Uterus (tissue), 3 donors: ENCODE measurements at regions not wholly inside any gene's neighbourhood (a gene's known extent, or its start where the extent isn't known, plus 50 kb on each side); places are given as distances from the start of the nearest gene placed in this dataset.
"Not testable (repeated sequence)": the region's sequence is repeated elsewhere in the genome, so short reads cannot be mapped to it uniquely, and the experiment has no call there.

Experiments
- DNase-seq, 2 donors: peaks; one replicate each; pipeline ENCODE4 v3.0.0-alpha.2; 2019 to 2020
- H3K27ac ChIP-seq, 2 donors: fragments of 200-600 bp; sonication (generic); 1 replicate in 1 of 2; 2 replicates in 1 of 2; pipeline ENCODE4 v1.5.1; 2016 to 2018
- H3K27me3 ChIP-seq, 2 donors: fragments of 200-600 bp; sonication (generic); one replicate each; pipeline ENCODE4 v1.5.1; 2018 to 2019; ENCODE audit warnings: control low read depth in 1 of 2
- H3K36me3 ChIP-seq, 2 donors: fragments of 200-600 bp; sonication (generic); one replicate each; pipeline ENCODE4 v1.5.1; 2019; ENCODE audit warnings: control low read depth in 1 of 2
- H3K4me1 ChIP-seq, 2 donors: fragments of 200-600 bp; sonication (generic); one replicate each; pipeline ENCODE4 v1.5.1; 2018 to 2019; ENCODE audit warnings: control low read depth in 1 of 2
- H3K4me3 ChIP-seq, 2 donors: fragments of 200-600 bp; sonication (generic); 1 replicate in 1 of 2; 2 replicates in 1 of 2; pipeline ENCODE4 v1.5.1; 2018 to 2019; ENCODE audit warnings: mild to moderate bottlenecking in 1 of 2
- H3K9me3 ChIP-seq, 2 donors: fragments of 200-600 bp; sonication (generic); one replicate each; pipeline ENCODE4 v1.5.1; 2019; ENCODE audit warnings: control low read depth in 1 of 2
- CTCF ChIP-seq, 4 experiments: fragments of 200-600 bp in 2 of 4; fragments of 450-650 bp in 2 of 4; sonication (generic) in 2 of 4; IDR thresholded peaks; one replicate each; pipeline ENCODE4 v1.5.1; 2016 to 2019; ENCODE audit warnings: antibody characterized with exemption in 4 of 4, mild to moderate bottlenecking in 2 of 4, moderate library complexity in 1 of 4
- POLR2A ChIP-seq, 2 donors: fragments of 450-650 bp; IDR thresholded peaks; one replicate each; pipeline ENCODE4 v1.6.1; 2016; ENCODE audit warnings: antibody characterized with exemption in 2 of 2, mild to moderate bottlenecking in 1 of 2, moderate library complexity in 1 of 2
- intact Hi-C: fragments of 100-400 bp; cut with DNase I; formaldehyde crosslinking; loops from one replicate; pipeline ENCODE4 v1.15.1; 2023; ENCODE audit warnings: low total_unique reads
- donor health status: DM: yes; HTN: yes; CAD: no.

GRCh38 chr2:122800781-122801180 lies 1045.3 kb downstream of the TSN start:
- DNase-seq = no peak
- H3K27me3 ChIP-seq = no peaks in the 10 kb centered on the region
- H3K4me1 ChIP-seq = no peaks in the 10 kb centered on the region
- H3K27ac ChIP-seq = no peak overlapping the region
- H3K4me3 ChIP-seq = no peak overlapping the region
- no peak for TF ChIP-seq POLR2A (IDR thresholded peaks at IDR 0.05)
- no peak for TF ChIP-seq CTCF (IDR thresholded peaks at IDR 0.05)
- no peaks in the 10 kb centered on the region for H3K9me3 ChIP-seq
- H3K36me3 ChIP-seq = no peaks in the 10 kb centered on the region
- intact Hi-C loops = no loop called here

DNA sequence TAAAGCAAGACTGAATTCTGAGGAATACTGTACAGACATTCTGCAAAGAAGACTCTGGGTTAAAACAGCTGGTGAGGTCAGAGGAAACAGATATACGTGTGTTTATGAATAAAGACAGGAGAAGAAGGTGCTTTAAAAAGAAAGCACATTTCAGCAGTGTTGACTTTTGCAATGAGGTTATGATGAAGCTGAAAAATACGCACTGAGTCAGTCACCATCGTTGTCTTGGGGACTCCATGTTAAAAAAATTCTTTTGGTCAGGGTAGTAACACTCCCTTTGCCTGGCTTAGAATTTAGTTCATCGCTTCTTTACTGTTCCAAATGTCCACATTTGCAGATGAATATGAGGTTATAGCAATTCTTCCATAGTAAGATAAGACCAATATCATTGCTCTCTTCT lies 1049.0 kb downstream of the TSN start:
- H3K4me1 ChIP-seq = no peaks in the 10 kb centered on the region
- no peaks in the 10 kb centered on the region for H3K27me3 ChIP-seq
- no peak overlapping the region for H3K4me3 ChIP-seq
- no peak for DNase-seq
- H3K27ac ChIP-seq = no peak overlapping the region
- TF ChIP-seq CTCF (IDR thresholded peaks at IDR 0.05) (no peak), POLR2A (IDR thresholded peaks at IDR 0.05) (no peak)
- intact Hi-C loops = no loop called here
- H3K9me3 ChIP-seq = no peaks in the 10 kb centered on the region
- H3K36me3 ChIP-seq = no peaks in the 10 kb centered on the region

DNA sequence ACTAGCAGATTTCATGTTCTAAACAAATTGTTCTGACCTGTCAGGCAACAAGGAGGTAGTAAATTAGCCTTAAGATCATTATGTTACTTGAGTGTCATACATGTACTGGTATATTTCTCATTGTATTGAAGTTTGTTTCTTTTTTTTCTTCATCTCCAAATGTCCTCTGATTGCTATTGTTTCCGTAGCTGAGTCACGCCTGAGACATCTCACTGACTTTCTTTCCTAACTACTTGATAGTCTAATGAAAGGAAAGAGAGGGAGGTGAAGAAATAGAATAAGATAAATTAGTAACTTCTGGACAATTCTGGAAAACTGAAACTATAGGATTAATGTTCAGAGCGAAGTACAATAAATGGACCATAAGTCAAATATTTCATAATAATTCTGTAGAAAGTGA lies 1049.9 kb downstream of the TSN start:
- H3K4me1 ChIP-seq = no peaks in the 10 kb centered on the region
- DNase-seq = no peak
- no peaks in the 10 kb centered on the region for H3K27me3 ChIP-seq
- H3K9me3 ChIP-seq = no peaks in the 10 kb centered on the region
- intact Hi-C loops = no loop called here
- no peak overlapping the region for H3K4me3 ChIP-seq
- H3K36me3 ChIP-seq = no peaks in the 10 kb centered on the region
- TF ChIP-seq POLR2A (IDR thresholded peaks at IDR 0.05) (no peak), CTCF (IDR thresholded peaks at IDR 0.05) (no peak)
- no peak overlapping the region for H3K27ac ChIP-seq

DNA sequence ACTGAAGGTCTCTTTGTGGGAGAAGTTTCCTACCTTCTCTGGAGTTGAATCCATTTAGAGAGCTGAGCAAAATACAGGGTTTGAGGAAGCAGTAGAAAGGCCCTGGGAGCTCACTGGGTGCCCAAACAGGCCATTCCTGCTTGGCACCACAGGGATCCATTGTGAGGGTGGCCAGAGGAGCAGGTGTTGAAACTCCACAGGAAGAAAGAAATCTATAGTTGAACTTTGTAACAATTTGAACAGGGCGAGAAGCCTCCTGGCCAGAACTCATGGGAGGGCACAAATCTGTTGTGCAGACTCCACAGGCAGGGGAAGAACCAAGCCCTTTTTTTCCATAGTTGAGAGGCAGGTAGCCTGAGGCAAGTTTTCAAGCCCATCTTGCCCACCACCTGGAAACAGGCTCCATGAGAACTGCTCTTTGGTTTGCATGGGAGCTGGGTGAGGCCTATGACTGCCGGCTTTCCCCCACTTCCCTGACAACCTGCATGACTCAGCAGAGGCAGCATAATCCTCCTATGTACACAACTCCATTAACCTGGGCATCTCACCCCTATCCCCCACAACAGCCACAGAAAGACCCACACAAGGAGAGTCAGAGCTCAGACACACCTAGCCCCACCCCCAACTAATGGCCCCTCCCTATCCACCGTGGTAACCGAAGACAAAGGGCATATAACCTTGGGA lies 1053.0 kb downstream of the TSN start:
- Histone ChIP-seq H3K9me3 (no peaks in the 10 kb centered on the region), H3K27me3 (no peaks in the 10 kb centered on the region), H3K36me3 (no peaks in the 10 kb centered on the region), H3K27ac (no peak overlapping the region), H3K4me3 (no peak overlapping the region), H3K4me1 (no peaks in the 10 kb centered on the region)
- DNase-seq = no peak
- intact Hi-C loops = no loop called here
- TF ChIP-seq POLR2A (IDR thresholded peaks at IDR 0.05) = no peak
- TF ChIP-seq CTCF (IDR thresholded peaks at IDR 0.05) = no peak

GRCh38 chr2:122812214-122812613 lies 1056.8 kb downstream of the TSN start:
- H3K27me3 ChIP-seq, H3K4me1 ChIP-seq, H3K4me3 ChIP-seq, H3K36me3 ChIP-seq, intact Hi-C loops, H3K27ac ChIP-seq, DNase-seq, H3K9me3 ChIP-seq: not testable (repeated sequence)

DNA sequence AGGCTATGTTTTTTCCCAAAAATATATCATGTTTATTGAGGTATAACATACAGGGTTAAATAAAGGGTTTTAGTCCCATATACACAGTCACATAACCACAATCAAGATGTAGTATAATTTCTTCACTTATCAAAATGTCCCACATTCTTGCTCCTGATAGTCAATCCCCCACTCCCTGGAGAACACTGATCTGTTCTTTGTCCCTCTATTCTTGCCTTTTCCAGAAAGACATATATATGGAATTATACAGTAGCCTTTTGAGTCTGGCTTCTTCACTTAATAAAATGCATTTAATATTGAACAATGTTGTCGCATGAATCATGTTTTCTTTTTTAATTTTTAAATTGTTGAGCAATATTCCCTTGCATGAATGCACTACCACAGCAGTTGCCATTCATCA lies 1059.7 kb downstream of the TSN start:
- H3K4me1 ChIP-seq = no peaks in the 10 kb centered on the region
- H3K27me3 ChIP-seq = no peaks in the 10 kb centered on the region
- DNase-seq = no peak
- TF ChIP-seq POLR2A (IDR thresholded peaks at IDR 0.05) (no peak), CTCF (IDR thresholded peaks at IDR 0.05) (no peak)
- no peak overlapping the region for H3K4me3 ChIP-seq
- H3K27ac ChIP-seq = no peak overlapping the region
- H3K9me3 ChIP-seq = no peaks in the 10 kb centered on the region
- intact Hi-C loops = no loop called here
- no peaks in the 10 kb centered on the region for H3K36me3 ChIP-seq
